CD14-positive monocyte (primary cell): ENCODE measurements at regions not wholly inside any gene's neighbourhood (a gene's known extent, or its start where the extent isn't known, plus 50 kb on each side); places are given as distances from the start of the nearest gene placed in this dataset.

Experiments used
- DNase-seq, 3 donors: peaks; one replicate each; pipeline ENCODE4 v3.0.0-alpha.2; 2011 to 2022
- H2AFZ ChIP-seq: 2 replicates; pipeline ENCODE4 v1.6.0; 2012; ENCODE audit warnings: mild to moderate bottlenecking, low read depth, low read length, inconsistent platforms; ENCODE audit not compliant: insufficient read depth, poor library complexity, severe bottlenecking
- H3K27ac ChIP-seq, 2 donors: 1 replicate in 1 of 2; 2 replicates in 1 of 2; pipeline ENCODE4 v1.5.1; 2012 to 2013; ENCODE audit warnings: low read length in 2 of 2, control low read depth in 1 of 2, inconsistent platforms in 1 of 2, low read depth in 1 of 2, mild to moderate bottlenecking in 1 of 2
- H3K27me3 ChIP-seq, 2 donors: one replicate each; pipeline versions ENCODE4 v1.6.0 to v1.6.1; 2011 to 2013; ENCODE audit warnings: low read length in 2 of 2; ENCODE audit not compliant: control insufficient read depth in 2 of 2, insufficient read depth in 2 of 2
- H3K36me3 ChIP-seq, 2 donors: replicated peaks in 1 of 2; 1 replicate in 1 of 2; 2 replicates in 1 of 2; pipeline versions ENCODE4 v1.5.1 to v1.6.1; 2012 to 2013; ENCODE audit warnings: low read length in 2 of 2, control low read depth in 1 of 2, inconsistent platforms in 1 of 2, mild to moderate bottlenecking in 1 of 2; ENCODE audit not compliant: insufficient read depth in 2 of 2, control insufficient read depth in 1 of 2
- H3K4me1 ChIP-seq, 2 donors: 1 replicate in 1 of 2; 2 replicates in 1 of 2; pipeline versions ENCODE4 v1.5.1 to v1.6.1; 2012 to 2013; ENCODE audit warnings: low read length in 2 of 2, control low read depth in 1 of 2, inconsistent platforms in 1 of 2, mild to moderate bottlenecking in 1 of 2, moderate library complexity in 1 of 2; ENCODE audit not compliant: insufficient read depth in 2 of 2, control insufficient read depth in 1 of 2
- H3K4me2 ChIP-seq: replicated peaks from 2 replicates; pipeline ENCODE3; 2012; ENCODE audit warnings: low read length, moderate library complexity, mild to moderate bottlenecking; ENCODE audit not compliant: poor library complexity, severe bottlenecking; ENCODE audit errors: extremely low read depth
- H3K4me3 ChIP-seq, 3 experiments: fragments of 200-600 bp in 1 of 3; sonication (generic) in 1 of 3; replicated peaks in 1 of 3; 1 replicate in 2 of 3; 2 replicates in 1 of 3; pipeline ENCODE4 v1.5.1; 2011 to 2013; ENCODE audit warnings: low read length in 3 of 3, mild to moderate bottlenecking in 3 of 3, control low read depth in 2 of 3, low read depth in 2 of 3, inconsistent platforms in 1 of 3, moderate library complexity in 1 of 3
- H3K79me2 ChIP-seq: 2 replicates; pipeline ENCODE4 v1.6.0; 2012; ENCODE audit warnings: mild to moderate bottlenecking, control low read depth, inconsistent platforms, low read length, moderate library complexity; ENCODE audit not compliant: insufficient read depth
- H3K9ac ChIP-seq: 2 replicates; pipeline ENCODE4 v1.6.0; 2017; ENCODE audit warnings: low read length, mild to moderate bottlenecking; ENCODE audit not compliant: insufficient read depth, poor library complexity, severe bottlenecking
- H3K9me3 ChIP-seq, 2 donors: replicated peaks in 1 of 2; 1 replicate in 1 of 2; 2 replicates in 1 of 2; pipeline versions ENCODE4 v1.5.1 to v1.6.1; 2012 to 2013; ENCODE audit warnings: low read length in 2 of 2, control low read depth in 1 of 2; ENCODE audit not compliant: control insufficient read depth in 1 of 2, insufficient read depth in 1 of 2
- H4K20me1 ChIP-seq: 2 replicates; pipeline ENCODE4 v1.6.0; 2012; ENCODE audit warnings: mild to moderate bottlenecking, low read length, control low read depth, moderate library complexity; ENCODE audit not compliant: insufficient read depth
- H3K27ac Mint-ChIP-seq, 7 donors: one replicate each; pipeline ENCODE4 v1.8.0; 2020; ENCODE audit warnings: mild to moderate bottlenecking in 7 of 7, mixed read lengths in 7 of 7, moderate library complexity in 6 of 7, inconsistent platforms in 2 of 7
- H3K27me3 Mint-ChIP-seq, 3 donors: one replicate each; pipeline ENCODE4 v1.8.0; 2021 to 2022; ENCODE audit warnings: low read depth in 3 of 3, mild to moderate bottlenecking in 3 of 3, mixed read lengths in 3 of 3, moderate library complexity in 3 of 3, inconsistent platforms in 1 of 3
- H3K36me3 Mint-ChIP-seq, 2 donors: one replicate each; pipeline ENCODE4 v1.8.0; 2020; ENCODE audit warnings: mixed read lengths in 2 of 2, inconsistent platforms in 1 of 2, mild to moderate bottlenecking in 1 of 2
- H3K4me1 Mint-ChIP-seq: one replicate; pipeline ENCODE4 v1.8.0; 2020; ENCODE audit warnings: mild to moderate bottlenecking, mixed read lengths
- H3K4me3 Mint-ChIP-seq, 2 donors: one replicate each; pipeline ENCODE4 v1.8.0; 2020; ENCODE audit warnings: mild to moderate bottlenecking in 2 of 2, mixed read lengths in 2 of 2, moderate library complexity in 1 of 2
- H3K9me3 Mint-ChIP-seq, 7 donors: one replicate each; pipeline ENCODE4 v1.8.0; 2020 to 2022; ENCODE audit warnings: mixed read lengths in 7 of 7, mild to moderate bottlenecking in 6 of 7, moderate library complexity in 6 of 7, inconsistent platforms in 2 of 7
- WGBS: methylation state at CpG from one replicate; pipeline ENCODE4 v1.1.5; 2013; ENCODE audit warnings: missing lambda C conversion rate; ENCODE audit not compliant: insufficient coverage; 5-methylcytosine and 5-hydroxymethylcytosine counted together
- intact Hi-C, 2 donors: fragments of 100-400 bp; cut with micrococcal nuclease; formaldehyde crosslinking; loops; one replicate each; pipeline versions ENCODE4 v1.15.0 to v1.15.1; 2023
- TF ChIP-seq, protein P1 (sequence below): fragments of 200-600 bp; IDR thresholded peaks from one replicate; pipeline ENCODE4 v1.8.0; 2022; ENCODE audit warnings: antibody characterized with exemption, mild to moderate bottlenecking

DNA sequence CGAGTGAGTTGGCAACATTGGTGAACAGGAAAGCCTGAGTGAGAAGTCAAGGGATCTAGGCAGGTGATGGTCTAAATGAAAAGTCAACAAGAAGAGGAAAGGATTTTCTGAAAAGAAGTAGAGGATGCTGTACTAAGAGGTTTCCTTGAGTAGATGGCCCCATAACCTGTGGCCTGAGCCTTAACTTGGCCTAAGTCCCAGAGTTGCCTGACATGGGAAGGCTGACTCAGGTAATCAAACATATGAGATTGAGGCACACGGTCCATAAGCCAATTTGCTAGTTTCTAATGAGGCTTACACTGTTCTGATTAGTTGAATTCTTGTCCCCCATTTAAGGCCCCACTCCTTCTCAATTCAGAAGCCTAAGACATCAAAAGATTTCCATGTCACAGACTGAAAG is 262.5 kb upstream of the LMCD1 start:
- H3K27ac ChIP-seq = no peak overlapping the region
- no peak overlapping the region for H2AFZ ChIP-seq
- no peaks in the 10 kb centered on the region for H4K20me1 ChIP-seq
- H3K4me3 ChIP-seq = no peak overlapping the region
- no peaks in the 10 kb centered on the region for H3K4me1 Mint-ChIP-seq
- peaks cover 0 to 3% (median 3%) of the 10 kb centered on the region in 7 donors for H3K9me3 Mint-ChIP-seq
- H3K27me3 ChIP-seq = no peaks in the 10 kb centered on the region
- WGBS = 95% methylated on average over 2 of the region's 2 CpGs
- DNase-seq = no peak
- H3K4me3 Mint-ChIP-seq = no peak overlapping the region
- no peak overlapping the region for H3K27ac Mint-ChIP-seq
- intact Hi-C loops = no loop called here
- H3K36me3 Mint-ChIP-seq = no peaks in the 10 kb centered on the region
- H3K9me3 ChIP-seq = no peaks in the 10 kb centered on the region
- H3K4me2 ChIP-seq = no peak overlapping the region
- no peaks in the 10 kb centered on the region for H3K36me3 ChIP-seq
- H3K79me2 ChIP-seq = no peaks in the 10 kb centered on the region
- H3K27me3 Mint-ChIP-seq = peaks cover 0 to 1% (median 0%) of the 10 kb centered on the region in 3 donors
- no peaks in the 10 kb centered on the region for H3K4me1 ChIP-seq
- no peak overlapping the region for H3K9ac ChIP-seq
- TF ChIP-seq, protein P1, sequence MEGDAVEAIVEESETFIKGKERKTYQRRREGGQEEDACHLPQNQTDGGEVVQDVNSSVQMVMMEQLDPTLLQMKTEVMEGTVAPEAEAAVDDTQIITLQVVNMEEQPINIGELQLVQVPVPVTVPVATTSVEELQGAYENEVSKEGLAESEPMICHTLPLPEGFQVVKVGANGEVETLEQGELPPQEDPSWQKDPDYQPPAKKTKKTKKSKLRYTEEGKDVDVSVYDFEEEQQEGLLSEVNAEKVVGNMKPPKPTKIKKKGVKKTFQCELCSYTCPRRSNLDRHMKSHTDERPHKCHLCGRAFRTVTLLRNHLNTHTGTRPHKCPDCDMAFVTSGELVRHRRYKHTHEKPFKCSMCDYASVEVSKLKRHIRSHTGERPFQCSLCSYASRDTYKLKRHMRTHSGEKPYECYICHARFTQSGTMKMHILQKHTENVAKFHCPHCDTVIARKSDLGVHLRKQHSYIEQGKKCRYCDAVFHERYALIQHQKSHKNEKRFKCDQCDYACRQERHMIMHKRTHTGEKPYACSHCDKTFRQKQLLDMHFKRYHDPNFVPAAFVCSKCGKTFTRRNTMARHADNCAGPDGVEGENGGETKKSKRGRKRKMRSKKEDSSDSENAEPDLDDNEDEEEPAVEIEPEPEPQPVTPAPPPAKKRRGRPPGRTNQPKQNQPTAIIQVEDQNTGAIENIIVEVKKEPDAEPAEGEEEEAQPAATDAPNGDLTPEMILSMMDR = no peak

DNA sequence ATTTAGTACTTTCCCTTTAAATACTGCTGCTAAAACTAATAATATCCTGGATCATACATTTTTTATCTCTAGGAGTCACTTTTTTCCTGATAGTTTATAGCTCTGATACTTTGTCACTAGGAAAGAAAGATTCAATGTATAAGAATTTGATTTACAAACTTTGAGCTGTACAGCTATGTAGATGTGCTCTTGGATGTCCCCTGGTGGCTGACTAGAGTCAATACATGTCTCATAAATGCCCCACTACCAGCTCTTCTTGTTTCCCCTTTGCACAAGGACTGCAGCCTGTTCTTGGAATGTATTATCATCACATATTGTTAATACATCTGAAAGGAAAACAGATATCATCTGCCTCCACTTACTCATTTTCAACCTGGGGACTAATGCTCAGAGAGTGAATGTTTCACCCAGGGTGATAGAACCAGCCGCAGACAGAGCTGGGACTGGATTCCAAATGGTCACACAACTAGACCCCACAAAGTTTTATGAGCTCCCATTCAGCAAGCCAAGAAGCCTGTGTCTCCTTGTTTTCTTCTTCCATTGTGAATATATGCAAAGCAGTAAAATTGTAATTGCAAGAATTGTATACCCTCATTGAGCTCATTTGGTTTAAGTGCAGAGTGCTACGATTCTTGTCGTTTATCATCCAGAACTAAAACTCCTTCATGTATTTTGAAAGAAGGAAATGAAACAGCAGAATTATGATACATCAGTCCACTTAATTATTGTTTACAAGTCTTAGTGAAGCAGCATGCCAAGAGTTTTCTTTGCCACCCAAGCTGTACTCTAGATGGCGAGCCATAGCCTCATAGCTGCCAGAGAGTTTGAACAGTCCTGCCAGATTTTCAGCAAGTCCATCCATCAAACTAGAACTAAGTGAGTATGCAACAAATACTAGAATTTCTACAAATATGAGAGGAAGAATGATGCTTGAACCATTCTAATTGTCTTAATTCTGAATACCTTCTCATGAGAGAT is 261.6 kb upstream of the LMCD1 start:
- DNase-seq = peak; percentile 2 to 17 (median 17)
- no peak overlapping the region for H3K27ac ChIP-seq
- no peaks in the 10 kb centered on the region for H3K9me3 ChIP-seq
- H2AFZ ChIP-seq = no peak overlapping the region
- H3K27me3 ChIP-seq = no peaks in the 10 kb centered on the region
- TF ChIP-seq, protein P1 = peak; percentile 96
- H3K4me1 ChIP-seq = no peaks in the 10 kb centered on the region
- no peak overlapping the region for H3K9ac ChIP-seq
- no peaks in the 10 kb centered on the region for H3K36me3 Mint-ChIP-seq
- no peak overlapping the region for H3K4me2 ChIP-seq
- no peaks in the 10 kb centered on the region for H4K20me1 ChIP-seq
- H3K36me3 ChIP-seq = no peaks in the 10 kb centered on the region
- no peak overlapping the region for H3K4me3 Mint-ChIP-seq
- intact Hi-C loops = no loop called here
- H3K79me2 ChIP-seq = no peaks in the 10 kb centered on the region
- no peaks in the 10 kb centered on the region for H3K4me1 Mint-ChIP-seq
- WGBS = no CpG with 5 or more reads among the region's 4 CpGs
- H3K4me3 ChIP-seq = no peak overlapping the region
- peaks cover 0 to 1% (median 1%) of the 10 kb centered on the region in 3 donors for H3K27me3 Mint-ChIP-seq
- no peak overlapping the region for H3K27ac Mint-ChIP-seq
- peaks cover 0 to 4% (median 1%) of the 10 kb centered on the region in 7 donors for H3K9me3 Mint-ChIP-seq
